ENCODE measurements at regions not wholly inside any gene's neighbourhood (a gene's known extent, or its start where the extent isn't known, plus 50 kb on each side); places are given as distances from the start of the nearest gene placed in this dataset.

GRCh38 chr6:133187657-133188453 is 53.3 kb upstream of the EYA4 start:
- no peak for ATAC-seq (ENCODE audit: low read depth)
- Mint-ChIP-seq H3K4me3 (no peak overlapping the region), H3K27ac (no peak overlapping the region), H3K27me3 (peaks cover 4% of the 10 kb centered on the region), H3K36me3 (no peaks in the 10 kb centered on the region), H3K9me3 (no peaks in the 10 kb centered on the region), H3K4me1 (no peaks in the 10 kb centered on the region)
- DNase-seq (ENCODE audit: low spot score in 2 of 2), result no peak

DNA sequence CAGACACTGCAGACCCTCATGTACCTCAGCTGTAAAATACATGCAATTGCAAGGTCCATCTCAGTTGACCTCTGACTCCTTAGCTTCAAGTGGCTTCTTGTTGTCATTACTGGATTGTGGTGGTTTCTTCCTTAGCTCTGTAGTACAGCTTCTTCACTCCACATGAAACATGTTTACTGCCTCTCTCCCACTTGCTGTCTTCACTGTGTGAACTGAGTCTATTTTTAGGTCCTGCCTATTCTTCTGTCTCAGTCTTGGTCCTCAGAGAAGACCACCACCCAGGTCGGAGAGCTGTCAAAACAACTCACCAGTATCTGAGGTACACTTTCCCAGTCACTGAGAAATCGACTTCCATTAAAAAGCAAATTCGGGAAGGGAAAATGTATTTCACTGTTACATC is 50.2 kb upstream of the EYA4 start:
- Mint-ChIP-seq H3K4me1 (no peaks in the 10 kb centered on the region), H3K9me3 (no peaks in the 10 kb centered on the region)
- ATAC-seq (ENCODE audit: low read depth), result no peak

DNA sequence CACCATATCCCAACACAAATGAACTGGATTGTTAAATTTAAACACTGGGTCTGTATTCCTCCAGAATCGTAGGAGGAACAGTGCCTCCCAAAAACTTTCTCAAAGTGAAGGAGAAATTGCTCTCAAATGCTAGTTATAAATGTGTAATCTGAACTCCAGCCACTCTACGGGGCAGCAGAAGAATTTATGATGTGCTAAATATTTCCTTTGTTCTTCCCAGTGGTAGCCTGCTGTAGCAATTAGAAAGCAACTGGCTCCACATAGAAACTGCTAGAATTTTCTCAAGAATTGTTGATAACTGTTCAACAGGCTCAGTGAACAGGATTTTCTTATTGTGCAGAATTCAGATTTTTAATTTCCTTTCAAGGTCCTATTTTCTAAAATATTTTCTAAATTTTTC is 49.8 kb upstream of the EYA4 start:
- no peaks in the 10 kb centered on the region for H3K4me1 Mint-ChIP-seq
- ATAC-seq (ENCODE audit: low read depth), result no peak
- no peak overlapping the region for H3K4me3 Mint-ChIP-seq
- DNase-seq (ENCODE audit: low spot score in 2 of 2), result no peak
- no peaks in the 10 kb centered on the region for H3K36me3 Mint-ChIP-seq
- H3K27me3 Mint-ChIP-seq, result peaks cover 4% of the 10 kb centered on the region
- H3K9me3 Mint-ChIP-seq, result no peaks in the 10 kb centered on the region
- H3K27ac Mint-ChIP-seq, result no peak overlapping the region

More for the DNA sequence above, 50.2 kb upstream of the EYA4 start:
- peaks cover 4% of the 10 kb centered on the region for H3K27me3 Mint-ChIP-seq
- DNase-seq (ENCODE audit: low spot score in 2 of 2), result no peak
- H3K36me3 Mint-ChIP-seq, result no peaks in the 10 kb centered on the region
- no peak overlapping the region for H3K4me3 Mint-ChIP-seq
- H3K27ac Mint-ChIP-seq, result no peak overlapping the region
